Stimulated activated naive CD4-positive, alpha-beta T cell treated with Interleukin-2 at 50 U/mL for 16 hours (primary cell): ENCODE measurements at regions not wholly inside any gene's neighbourhood (a gene's known extent, or its start where the extent isn't known, plus 50 kb on each side); places are given as distances from the start of the nearest gene placed in this dataset.

Experiments
- DNase-seq: peaks from one replicate; lab custom pipeline; 2025; lab: John Stamatoyannopoulos, UW

DNA sequence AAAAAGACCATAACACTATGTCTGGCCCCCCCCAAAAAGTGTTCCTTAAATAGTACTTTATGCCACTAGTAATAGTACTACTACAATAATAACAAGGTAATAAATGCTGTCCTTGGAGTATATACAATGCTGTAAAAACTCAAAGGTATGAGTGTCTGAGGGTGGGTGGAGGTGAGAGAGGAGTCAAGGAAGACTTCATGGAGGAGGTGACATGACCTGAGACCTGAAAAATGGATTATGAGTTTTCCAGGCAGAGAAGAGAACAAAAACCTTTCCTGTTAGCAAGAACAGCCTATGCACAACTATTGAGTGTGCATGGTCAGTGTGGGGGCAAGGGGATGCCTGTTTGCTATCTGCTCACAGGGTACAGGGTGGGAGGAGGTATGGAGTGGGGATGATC is 290.2 kb upstream of the USP24 start:
- no peak for DNase-seq

- no peak for DNase-seq
Observed at GRCh38 chr1:55504306-55504731, 289.2 kb upstream of the USP24 start.

GRCh38 chr1:55503663-55504305 is 288.6 kb upstream of the USP24 start:
- no peak for DNase-seq

GRCh38 chr1:55500601-55501000 is 285.4 kb upstream of the USP24 start:
- no peak for DNase-seq

GRCh38 chr1:55490547-55490946 is 275.4 kb upstream of the USP24 start:
- DNase-seq, result no peak

DNA sequence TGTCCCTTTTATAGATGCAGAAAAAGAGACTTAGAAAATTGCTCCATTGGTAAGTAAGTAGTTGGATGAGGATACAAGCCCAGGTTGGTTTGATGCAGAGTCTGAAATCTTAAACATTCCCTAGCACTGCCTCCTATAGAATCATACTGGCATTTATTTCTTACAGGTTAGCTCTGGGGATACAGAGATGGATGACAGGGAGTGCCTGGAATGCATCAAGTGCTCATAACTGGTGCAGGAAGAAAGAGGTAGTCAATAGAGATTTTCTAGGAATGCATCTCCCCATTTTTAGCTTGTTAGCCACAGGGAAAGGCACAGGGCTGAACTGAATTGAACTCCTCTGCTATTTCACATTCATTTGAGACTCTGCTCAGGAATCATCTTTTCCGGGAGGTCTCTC is 269.0 kb upstream of the USP24 start:
- no peak for DNase-seq

DNA sequence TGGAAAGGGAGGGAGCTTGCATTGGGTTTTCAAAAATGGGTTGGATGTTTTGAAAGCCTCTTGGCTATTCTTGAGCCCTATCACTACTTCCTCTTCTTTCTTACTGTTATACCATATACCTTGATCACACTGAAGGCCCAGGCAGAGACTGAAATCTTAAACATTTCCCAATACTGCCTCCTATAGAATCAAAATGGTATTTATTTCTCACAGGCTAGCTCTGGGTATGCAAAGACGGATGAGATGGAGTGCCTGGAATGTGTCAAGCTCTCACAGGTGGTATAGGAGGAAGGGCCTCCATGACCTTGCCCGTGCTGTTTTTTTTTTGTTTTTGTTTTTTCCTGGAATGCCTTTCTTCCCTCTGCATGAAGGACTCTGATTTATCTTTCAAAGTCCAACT is 268.4 kb upstream of the USP24 start:
- no peak for DNase-seq

- DNase-seq, result no peak
Observed at GRCh38 chr1:55481634-55482033, 266.5 kb upstream of the USP24 start.

GRCh38 chr1:55480029-55480795 is 265.0 kb upstream of the USP24 start:
- DNase-seq, result no peak

DNA sequence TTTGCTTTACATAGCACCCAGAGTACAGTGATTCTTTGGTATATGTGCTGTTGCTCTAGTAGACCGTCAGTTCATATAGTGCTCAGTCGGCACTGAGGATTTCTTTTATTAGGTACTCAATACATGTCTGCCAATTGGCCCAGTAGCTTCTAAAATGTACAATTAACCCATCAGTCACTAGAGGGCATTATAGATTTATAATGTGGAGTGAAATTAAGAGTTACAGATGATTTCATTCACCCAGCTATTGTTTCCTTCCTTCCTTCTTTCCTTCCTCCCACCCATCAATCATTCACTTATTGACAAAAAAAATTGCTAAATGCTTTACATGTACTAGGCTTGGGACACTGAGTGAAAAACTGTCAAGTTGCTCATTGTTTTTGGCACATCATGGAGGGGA is 263.6 kb upstream of the USP24 start:
- no peak for DNase-seq

DNA sequence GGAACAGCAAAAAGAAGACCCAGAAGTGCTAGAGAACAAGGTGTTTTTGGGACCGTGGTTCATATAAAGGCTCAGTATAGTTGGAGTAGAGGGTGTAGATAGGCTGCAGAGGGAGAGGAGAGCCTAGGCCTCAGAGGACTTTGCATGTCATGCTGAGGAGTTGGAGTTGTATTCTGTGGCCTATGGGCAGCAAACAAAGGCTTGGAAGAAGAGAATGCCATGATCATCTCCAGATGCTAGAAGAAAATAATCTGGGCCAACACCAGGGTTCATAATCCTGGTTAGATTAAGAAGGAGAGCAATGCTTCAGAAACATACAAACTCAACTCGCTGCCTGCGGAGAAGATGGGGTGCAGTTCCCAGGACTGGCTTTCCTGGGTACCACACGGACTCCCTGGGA is 262.8 kb upstream of the USP24 start:
- DNase-seq, result no peak

DNA sequence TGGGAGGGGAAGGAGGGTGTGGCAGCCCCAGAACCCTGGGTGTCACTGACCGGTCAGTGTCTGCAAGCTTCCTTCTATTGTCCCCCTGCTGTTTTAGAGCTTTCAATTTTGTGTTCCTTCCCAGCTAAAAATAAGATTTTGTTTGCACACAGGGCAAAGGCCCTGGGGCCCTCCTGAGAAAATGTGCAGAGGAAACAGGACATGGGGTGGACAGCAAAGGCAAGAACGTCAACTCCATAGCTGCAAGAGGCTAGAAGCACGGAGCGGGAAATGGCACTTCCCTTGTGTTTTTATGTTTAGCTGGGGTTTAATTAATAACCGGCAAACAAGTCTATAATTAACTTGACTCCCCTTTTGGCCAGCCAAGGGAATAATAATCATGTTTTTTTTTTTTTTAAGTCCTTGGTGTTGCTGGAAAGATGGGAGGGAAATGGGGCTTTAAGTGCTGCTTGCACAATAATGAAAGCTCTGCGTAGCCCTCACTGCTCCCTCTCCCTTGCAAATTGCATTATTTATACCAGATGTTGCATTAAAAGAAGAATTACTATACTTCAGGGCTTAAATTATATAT is 261.4 kb upstream of the USP24 start:
- DNase-seq, result no peak

- no peak for DNase-seq
Observed at GRCh38 chr1:55474168-55474786, 259.1 kb upstream of the USP24 start.

DNA sequence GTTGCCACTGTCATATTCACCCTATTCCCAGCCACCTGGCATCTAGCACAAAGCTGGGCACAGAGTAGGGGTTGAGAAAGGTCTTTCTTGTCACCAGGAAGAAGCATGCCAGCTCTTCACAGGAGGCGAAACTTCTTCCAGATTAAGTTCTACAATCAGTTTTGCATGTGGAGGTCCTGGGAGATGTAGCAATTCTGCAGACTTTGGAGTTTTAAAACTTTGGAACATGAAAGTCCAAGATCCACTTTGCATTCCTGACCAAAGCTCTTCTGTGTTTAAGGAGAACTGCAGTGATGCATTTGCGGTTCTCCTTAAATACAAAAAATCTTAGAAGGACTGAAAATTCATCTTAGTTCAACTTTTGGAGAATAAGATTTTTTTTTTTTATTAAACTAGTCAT is 258.5 kb upstream of the USP24 start:
- DNase-seq, result no peak

DNA sequence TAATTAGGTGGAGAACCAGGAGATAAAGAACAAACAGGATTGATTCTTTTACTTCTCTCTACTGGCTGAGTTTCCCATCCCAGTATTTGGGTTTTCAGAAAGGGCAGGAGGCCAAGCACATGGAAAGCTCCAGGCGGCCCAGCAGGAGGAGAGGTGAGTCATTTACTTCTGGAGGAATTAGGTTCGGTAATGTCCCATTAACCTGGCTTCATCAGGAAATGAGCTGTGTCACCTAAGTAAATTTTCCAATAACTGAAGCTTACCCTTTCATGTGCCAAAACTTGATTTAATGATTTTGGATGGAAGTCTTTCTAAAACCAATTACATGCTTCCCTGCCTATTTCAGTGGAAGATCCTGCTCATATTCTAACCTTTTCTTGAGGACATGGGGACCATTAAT is 257.6 kb upstream of the USP24 start:
- DNase-seq, result no peak

DNA sequence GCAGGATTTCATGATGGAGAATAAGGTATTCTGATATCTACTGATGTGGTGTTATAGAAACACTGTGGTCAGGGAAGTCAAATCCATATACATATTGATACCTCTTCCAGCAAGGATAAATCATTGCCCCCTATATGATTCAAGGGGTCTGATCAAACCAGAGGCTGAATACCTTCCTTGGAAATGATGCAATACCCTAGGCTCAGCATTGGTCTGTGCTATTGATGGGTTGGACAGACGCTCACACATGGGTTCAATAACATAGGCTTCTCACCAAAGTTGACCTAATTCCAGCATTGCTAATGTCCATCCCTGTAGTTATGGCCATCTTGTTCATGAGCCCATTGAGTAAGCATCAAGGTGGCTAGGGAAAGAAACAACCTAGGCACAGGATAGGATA is 257.0 kb upstream of the USP24 start:
- no peak for DNase-seq

DNA sequence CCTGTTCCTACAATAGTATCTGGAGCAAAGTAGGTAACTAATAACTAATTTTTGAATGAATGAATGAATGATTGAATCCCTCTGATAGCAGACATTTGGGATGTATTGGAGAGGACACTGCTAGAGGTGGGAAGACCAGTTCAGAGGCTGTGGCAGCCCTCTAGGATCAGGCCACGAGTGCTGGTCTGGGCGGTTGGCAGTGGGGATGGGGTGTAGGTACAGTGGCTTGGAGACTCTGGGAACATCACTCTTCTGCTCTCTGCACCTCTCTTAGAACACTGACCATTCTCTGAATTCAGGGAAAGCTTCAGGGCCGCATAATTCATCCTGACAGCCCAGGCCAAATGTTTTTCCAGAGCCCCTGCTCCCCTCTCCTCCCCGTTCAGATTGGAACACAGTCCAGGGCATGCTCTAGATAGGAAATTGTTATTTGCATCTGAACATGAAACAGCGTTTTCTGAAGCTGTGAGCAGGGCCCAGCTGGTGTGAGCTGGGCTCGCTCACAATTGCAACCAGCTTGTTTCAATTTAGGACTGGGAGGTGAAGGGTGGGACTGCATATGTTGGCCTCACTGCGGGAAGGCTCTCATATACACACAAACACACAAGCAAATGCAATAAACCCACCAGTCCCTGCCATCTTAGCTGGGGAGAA is 253.1 kb upstream of the USP24 start:
- DNase-seq, result no peak

- DNase-seq, result no peak
Observed at GRCh38 chr1:55466921-55467320, 251.8 kb upstream of the USP24 start.

GRCh38 chr1:55466373-55466772 is 251.2 kb upstream of the USP24 start:
- DNase-seq, result no peak

DNA sequence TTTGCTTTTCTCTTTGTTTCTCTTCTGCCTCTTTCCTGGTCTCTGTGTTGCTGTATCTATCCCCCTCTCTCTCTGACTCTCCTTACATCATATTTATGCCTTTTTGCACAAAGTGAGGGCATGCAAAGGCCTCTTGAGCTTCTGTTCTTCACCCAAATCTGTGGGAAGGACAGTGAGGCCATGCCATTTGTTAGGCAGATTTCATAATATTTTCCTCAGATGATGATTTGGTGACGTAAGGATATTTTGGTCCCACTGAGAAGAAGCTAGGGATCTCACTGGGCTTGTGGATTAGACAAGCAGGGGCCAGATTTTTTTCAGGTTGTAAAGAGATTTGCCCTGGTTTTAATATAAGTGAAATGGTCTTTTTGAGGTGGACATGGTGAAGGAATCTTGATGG is 249.4 kb upstream of the USP24 start:
- DNase-seq, result no peak

- no peak for DNase-seq
Observed at GRCh38 chr1:55463814-55464475, 248.8 kb upstream of the USP24 start.

DNA sequence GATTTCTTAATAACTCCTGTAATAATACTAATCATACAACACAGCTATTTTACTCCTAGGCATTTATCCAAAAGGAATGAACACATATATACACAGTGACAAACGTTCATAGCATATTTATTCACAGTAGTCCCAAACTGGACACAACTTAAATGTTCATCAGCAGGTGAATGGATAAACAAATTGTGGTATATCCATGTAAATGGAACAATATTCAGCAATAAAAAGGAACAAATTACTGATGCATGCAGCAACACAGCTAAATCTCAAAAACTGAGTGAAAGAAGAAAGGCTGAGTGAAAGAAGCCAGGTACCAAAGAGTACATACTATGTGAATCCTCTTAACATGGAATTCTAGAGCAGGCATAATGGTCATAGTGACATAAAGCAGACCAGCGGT is 242.7 kb upstream of the USP24 start:
- DNase-seq, result no peak
